HL-60 (cell line): ENCODE measurements at regions not wholly inside any gene's neighbourhood (a gene's known extent, or its start where the extent isn't known, plus 50 kb on each side); places are given as distances from the start of the nearest gene placed in this dataset.

ENCODE experiments used
- GABPA ChIP-seq: IDR thresholded peaks from 2 replicates; pipeline ENCODE4 v1.6.1; 2012; ENCODE audit warnings: low read depth
- POLR2AphosphoS5 ChIP-seq: IDR thresholded peaks from 2 replicates; pipeline ENCODE4 v1.6.1; 2012; ENCODE audit warnings: low read depth
- REST ChIP-seq: IDR thresholded peaks from 2 replicates; pipeline ENCODE4 v1.6.1; 2012; ENCODE audit warnings: low read depth; ENCODE audit not compliant: insufficient replicate concordance
- SPI1 ChIP-seq: IDR thresholded peaks from 2 replicates; pipeline ENCODE4 v1.6.1; 2012; ENCODE audit warnings: low read depth, mild to moderate bottlenecking, borderline replicate concordance
- TF ChIP-seq, protein P1 (sequence below): IDR thresholded peaks from one replicate; pipeline ENCODE4 v1.5.1; 2011; ENCODE audit warnings: low read length, control low read depth, inconsistent platforms; ENCODE audit not compliant: insufficient read depth

- TF ChIP-seq, protein P1, sequence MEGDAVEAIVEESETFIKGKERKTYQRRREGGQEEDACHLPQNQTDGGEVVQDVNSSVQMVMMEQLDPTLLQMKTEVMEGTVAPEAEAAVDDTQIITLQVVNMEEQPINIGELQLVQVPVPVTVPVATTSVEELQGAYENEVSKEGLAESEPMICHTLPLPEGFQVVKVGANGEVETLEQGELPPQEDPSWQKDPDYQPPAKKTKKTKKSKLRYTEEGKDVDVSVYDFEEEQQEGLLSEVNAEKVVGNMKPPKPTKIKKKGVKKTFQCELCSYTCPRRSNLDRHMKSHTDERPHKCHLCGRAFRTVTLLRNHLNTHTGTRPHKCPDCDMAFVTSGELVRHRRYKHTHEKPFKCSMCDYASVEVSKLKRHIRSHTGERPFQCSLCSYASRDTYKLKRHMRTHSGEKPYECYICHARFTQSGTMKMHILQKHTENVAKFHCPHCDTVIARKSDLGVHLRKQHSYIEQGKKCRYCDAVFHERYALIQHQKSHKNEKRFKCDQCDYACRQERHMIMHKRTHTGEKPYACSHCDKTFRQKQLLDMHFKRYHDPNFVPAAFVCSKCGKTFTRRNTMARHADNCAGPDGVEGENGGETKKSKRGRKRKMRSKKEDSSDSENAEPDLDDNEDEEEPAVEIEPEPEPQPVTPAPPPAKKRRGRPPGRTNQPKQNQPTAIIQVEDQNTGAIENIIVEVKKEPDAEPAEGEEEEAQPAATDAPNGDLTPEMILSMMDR: no peak
- no peak for TF ChIP-seq REST
- TF ChIP-seq SPI1: no peak
- no peak for TF ChIP-seq GABPA
- no peak for TF ChIP-seq POLR2AphosphoS5
These were observed 425.4 kb downstream of the SLITRK2 start for GRCh38 chrX:146243041-146243440.
